ENCODE measurements at regions not wholly inside any gene's neighbourhood (a gene's known extent, or its start where the extent isn't known, plus 50 kb on each side); places are given as distances from the start of the nearest gene placed in this dataset.

DNA sequence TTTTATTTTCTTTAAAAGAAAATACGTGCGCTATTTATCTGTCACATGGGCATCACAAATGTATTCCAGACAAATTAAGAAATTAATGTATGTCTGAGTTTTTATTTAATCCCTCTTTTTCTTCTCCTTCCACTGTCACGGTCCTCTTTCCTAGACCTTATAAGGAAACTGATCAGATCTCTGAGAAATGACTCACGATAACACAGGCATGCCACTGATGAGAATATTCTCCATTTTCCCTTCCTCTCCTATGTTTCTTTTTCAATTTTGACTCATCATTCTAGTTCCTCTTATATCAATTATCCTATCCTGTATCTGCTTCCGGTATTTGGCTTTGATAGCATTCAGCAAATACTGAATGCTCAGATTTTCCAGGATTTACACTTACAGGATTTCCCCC, 121.8 kb downstream of the DSC3 start:
- TF ChIP-seq U2AF2 (IDR thresholded peaks at IDR 0.05; ENCODE audit: low read depth, low read length): no peak
- no peak for TF ChIP-seq HOXA3 (CRISPR knock-in tag; IDR thresholded peaks at IDR 0.05)
- TF ChIP-seq, protein P1, sequence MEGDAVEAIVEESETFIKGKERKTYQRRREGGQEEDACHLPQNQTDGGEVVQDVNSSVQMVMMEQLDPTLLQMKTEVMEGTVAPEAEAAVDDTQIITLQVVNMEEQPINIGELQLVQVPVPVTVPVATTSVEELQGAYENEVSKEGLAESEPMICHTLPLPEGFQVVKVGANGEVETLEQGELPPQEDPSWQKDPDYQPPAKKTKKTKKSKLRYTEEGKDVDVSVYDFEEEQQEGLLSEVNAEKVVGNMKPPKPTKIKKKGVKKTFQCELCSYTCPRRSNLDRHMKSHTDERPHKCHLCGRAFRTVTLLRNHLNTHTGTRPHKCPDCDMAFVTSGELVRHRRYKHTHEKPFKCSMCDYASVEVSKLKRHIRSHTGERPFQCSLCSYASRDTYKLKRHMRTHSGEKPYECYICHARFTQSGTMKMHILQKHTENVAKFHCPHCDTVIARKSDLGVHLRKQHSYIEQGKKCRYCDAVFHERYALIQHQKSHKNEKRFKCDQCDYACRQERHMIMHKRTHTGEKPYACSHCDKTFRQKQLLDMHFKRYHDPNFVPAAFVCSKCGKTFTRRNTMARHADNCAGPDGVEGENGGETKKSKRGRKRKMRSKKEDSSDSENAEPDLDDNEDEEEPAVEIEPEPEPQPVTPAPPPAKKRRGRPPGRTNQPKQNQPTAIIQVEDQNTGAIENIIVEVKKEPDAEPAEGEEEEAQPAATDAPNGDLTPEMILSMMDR (CRISPR knock-in tag; IDR thresholded peaks at IDR 0.05): no peak
- TF ChIP-seq RAD51 (IDR thresholded peaks at IDR 0.05; ENCODE audit: borderline replicate concordance): no peak
- no peak for TF ChIP-seq CHD2 (IDR thresholded peaks at IDR 0.05; ENCODE audit: low read depth, low read length)
- TF ChIP-seq, protein P2, sequence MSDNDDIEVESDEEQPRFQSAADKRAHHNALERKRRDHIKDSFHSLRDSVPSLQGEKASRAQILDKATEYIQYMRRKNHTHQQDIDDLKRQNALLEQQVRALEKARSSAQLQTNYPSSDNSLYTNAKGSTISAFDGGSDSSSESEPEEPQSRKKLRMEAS (IDR thresholded peaks at IDR 0.05): no peak
- no peak for TF ChIP-seq POLR2A (IDR thresholded peaks at IDR 0.05; ENCODE audit: insufficient read depth in 1 of 2, low read depth in 2 of 2, low read length in 2 of 2)
- TF ChIP-seq SMARCC2 (IDR thresholded peaks at IDR 0.05): no peak
- TF ChIP-seq, protein P3, sequence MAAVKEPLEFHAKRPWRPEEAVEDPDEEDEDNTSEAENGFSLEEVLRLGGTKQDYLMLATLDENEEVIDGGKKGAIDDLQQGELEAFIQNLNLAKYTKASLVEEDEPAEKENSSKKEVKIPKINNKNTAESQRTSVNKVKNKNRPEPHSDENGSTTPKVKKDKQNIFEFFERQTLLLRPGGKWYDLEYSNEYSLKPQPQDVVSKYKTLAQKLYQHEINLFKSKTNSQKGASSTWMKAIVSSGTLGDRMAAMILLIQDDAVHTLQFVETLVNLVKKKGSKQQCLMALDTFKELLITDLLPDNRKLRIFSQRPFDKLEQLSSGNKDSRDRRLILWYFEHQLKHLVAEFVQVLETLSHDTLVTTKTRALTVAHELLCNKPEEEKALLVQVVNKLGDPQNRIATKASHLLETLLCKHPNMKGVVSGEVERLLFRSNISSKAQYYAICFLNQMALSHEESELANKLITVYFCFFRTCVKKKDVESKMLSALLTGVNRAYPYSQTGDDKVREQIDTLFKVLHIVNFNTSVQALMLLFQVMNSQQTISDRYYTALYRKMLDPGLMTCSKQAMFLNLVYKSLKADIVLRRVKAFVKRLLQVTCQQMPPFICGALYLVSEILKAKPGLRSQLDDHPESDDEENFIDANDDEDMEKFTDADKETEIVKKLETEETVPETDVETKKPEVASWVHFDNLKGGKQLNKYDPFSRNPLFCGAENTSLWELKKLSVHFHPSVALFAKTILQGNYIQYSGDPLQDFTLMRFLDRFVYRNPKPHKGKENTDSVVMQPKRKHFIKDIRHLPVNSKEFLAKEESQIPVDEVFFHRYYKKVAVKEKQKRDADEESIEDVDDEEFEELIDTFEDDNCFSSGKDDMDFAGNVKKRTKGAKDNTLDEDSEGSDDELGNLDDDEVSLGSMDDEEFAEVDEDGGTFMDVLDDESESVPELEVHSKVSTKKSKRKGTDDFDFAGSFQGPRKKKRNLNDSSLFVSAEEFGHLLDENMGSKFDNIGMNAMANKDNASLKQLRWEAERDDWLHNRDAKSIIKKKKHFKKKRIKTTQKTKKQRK (IDR thresholded peaks at IDR 0.05; ENCODE audit: low read length): no peak
- TF ChIP-seq JDP2 (CRISPR knock-in tag; IDR thresholded peaks at IDR 0.05; ENCODE audit: borderline replicate concordance): no peak
